ENCODE measurements at regions not wholly inside any gene's neighbourhood (a gene's known extent, or its start where the extent isn't known, plus 50 kb on each side); places are given as distances from the start of the nearest gene placed in this dataset.
"Not testable (repeated sequence)": the region's sequence is repeated elsewhere in the genome, so short reads cannot be mapped to it uniquely, and the experiment has no call there.

DNA sequence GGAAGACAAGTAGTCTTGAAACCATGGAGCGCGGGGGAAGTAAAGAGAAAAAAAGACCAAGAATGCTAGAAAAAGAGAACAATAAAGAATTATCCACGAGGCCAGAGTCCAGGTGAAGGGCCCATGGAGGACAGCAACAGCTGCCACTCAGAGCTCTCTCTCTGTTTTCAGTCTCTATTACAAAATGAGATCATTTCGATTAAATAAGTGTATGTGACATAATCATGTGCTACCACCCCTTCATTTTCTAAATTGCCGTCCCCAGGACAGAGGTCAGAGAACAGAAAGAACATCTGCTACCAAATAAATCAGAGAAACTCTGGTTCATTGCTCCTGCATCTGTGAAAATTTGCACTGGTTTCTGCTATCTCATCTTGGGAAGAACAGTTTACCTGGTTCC lies 838.7 kb downstream of the RNF144A start:
- Histone ChIP-seq H3K27me3 (no peaks in the 10 kb centered on the region), H3K4me1 (no peaks in the 10 kb centered on the region), H3K9me3 (peaks cover 0 to 38% (median 23%) of the 10 kb centered on the region in 4 donors), H3K36me3 (no peaks in the 10 kb centered on the region), H3K4me3 (no peak overlapping the region), H3K27ac (no peak overlapping the region)
- DNase-seq = no peak
- 81 to 89% (median 88%) methylated on average over 5 of the region's 5 CpGs for WGBS, 5 donors
- intact Hi-C loops (cut with DNase I; ENCODE audit: low total_unique reads) = no loop called here
- TF ChIP-seq, protein P1, sequence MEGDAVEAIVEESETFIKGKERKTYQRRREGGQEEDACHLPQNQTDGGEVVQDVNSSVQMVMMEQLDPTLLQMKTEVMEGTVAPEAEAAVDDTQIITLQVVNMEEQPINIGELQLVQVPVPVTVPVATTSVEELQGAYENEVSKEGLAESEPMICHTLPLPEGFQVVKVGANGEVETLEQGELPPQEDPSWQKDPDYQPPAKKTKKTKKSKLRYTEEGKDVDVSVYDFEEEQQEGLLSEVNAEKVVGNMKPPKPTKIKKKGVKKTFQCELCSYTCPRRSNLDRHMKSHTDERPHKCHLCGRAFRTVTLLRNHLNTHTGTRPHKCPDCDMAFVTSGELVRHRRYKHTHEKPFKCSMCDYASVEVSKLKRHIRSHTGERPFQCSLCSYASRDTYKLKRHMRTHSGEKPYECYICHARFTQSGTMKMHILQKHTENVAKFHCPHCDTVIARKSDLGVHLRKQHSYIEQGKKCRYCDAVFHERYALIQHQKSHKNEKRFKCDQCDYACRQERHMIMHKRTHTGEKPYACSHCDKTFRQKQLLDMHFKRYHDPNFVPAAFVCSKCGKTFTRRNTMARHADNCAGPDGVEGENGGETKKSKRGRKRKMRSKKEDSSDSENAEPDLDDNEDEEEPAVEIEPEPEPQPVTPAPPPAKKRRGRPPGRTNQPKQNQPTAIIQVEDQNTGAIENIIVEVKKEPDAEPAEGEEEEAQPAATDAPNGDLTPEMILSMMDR (IDR thresholded peaks at IDR 0.05) = no peak
- TF ChIP-seq POLR2AphosphoS5 (IDR thresholded peaks at IDR 0.05) (no peak), POLR2A (IDR thresholded peaks at IDR 0.05) (no peak), EP300 (IDR thresholded peaks at IDR 0.05) (no peak)

DNA sequence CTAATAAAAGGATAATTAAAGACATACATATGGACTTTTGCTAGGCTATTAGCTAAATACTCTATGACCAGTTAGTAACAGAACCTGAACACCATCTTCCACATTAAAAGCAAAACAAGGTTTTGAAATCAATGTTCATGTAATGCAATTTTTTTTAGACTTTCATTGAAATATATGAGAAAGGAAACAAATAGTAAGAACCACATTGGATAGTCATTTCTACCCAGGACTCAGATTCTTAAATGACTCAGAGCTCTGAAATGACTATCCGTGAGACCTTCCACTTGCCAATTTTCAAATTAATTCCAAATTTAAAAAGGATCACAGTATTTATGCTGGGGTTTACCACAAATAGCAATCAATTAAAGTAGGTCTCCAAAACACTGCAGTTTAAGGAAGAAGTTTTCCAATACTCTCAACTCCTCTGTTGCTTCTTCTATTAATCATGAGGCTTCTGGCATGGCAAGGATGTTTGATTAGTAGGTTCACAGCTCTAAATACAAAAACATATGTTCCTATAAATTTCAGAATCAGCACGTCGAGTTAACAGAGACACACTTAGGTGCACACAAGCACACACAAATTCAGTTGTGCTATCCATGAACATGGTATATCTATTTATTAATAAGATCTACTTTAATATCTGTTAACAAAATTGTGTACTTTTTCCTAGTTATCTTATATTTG lies 841.0 kb downstream of the RNF144A start:
- no peaks in the 10 kb centered on the region for H3K36me3 ChIP-seq
- DNase-seq = no peak
- no peaks in the 10 kb centered on the region for H3K4me1 ChIP-seq
- H3K27me3 ChIP-seq = no peaks in the 10 kb centered on the region
- intact Hi-C loops (cut with DNase I; ENCODE audit: low total_unique reads) = no loop called here
- H3K27ac ChIP-seq = no peak overlapping the region
- no peak for TF ChIP-seq POLR2AphosphoS5 (IDR thresholded peaks at IDR 0.05)
- TF ChIP-seq POLR2A (IDR thresholded peaks at IDR 0.05) = no peak
- TF ChIP-seq EP300 (IDR thresholded peaks at IDR 0.05) = no peak
- TF ChIP-seq, protein P1 (IDR thresholded peaks at IDR 0.05) = no peak
- 80 to 94% (median 87%) methylated on average over 3 of the region's 3 CpGs for WGBS, 5 donors
- no peak overlapping the region for H3K4me3 ChIP-seq
- peaks cover 0 to 44% (median 29%) of the 10 kb centered on the region in 4 donors for H3K9me3 ChIP-seq

GRCh38 chr2:7759898-7760297 lies 842.7 kb downstream of the RNF144A start:
- no peak overlapping the region for H3K27ac ChIP-seq
- intact Hi-C loops (cut with DNase I; ENCODE audit: low total_unique reads) = no loop called here
- H3K4me1 ChIP-seq = no peaks in the 10 kb centered on the region
- WGBS, 5 donors = 77 to 89% (median 86%) methylated on average over 3 of the region's 3 CpGs
- H3K36me3 ChIP-seq = no peaks in the 10 kb centered on the region
- no peak for DNase-seq
- no peaks in the 10 kb centered on the region for H3K27me3 ChIP-seq
- TF ChIP-seq, protein P1 (IDR thresholded peaks at IDR 0.05) = no peak
- TF ChIP-seq POLR2AphosphoS5 (IDR thresholded peaks at IDR 0.05) (no peak), POLR2A (IDR thresholded peaks at IDR 0.05) (no peak), EP300 (IDR thresholded peaks at IDR 0.05) (no peak)
- H3K4me3 ChIP-seq = no peak overlapping the region
- peaks cover 3 to 42% (median 26%) of the 10 kb centered on the region in 4 donors for H3K9me3 ChIP-seq

DNA sequence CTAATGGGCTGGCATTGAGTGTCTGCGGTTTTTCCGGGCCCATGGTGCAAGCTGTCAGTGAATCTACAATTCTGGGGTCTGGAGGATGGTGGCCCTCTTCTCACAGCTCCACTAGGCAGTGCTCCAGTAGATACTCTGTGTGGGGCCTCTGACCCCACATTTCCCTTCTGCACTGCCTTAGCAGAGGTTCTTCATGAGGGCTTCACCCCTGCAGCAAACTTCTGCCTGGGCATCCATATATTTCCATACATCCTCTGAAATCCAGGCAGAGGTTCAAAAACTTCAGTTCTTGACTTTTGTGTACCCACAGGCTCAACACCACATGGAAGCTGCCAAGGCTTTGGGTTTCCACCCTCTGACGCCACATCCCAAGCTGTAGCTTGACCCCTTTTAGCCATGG lies 846.2 kb downstream of the RNF144A start:
- intact Hi-C loops (cut with DNase I; ENCODE audit: low total_unique reads); H3K27ac ChIP-seq; DNase-seq; H3K36me3 ChIP-seq; H3K27me3 ChIP-seq; H3K4me3 ChIP-seq; H3K4me1 ChIP-seq: not testable (repeated sequence)
- H3K9me3 ChIP-seq = peaks cover 3 to 24% (median 22%) of the 10 kb centered on the region in 4 donors
- WGBS, 5 donors = 89 to 100% (median 100%) methylated on average over 3 of the region's 3 CpGs

- Histone ChIP-seq H3K27me3 (no peaks in the 10 kb centered on the region), H3K9me3 (peaks cover 3 to 23% (median 18%) of the 10 kb centered on the region in 4 donors), H3K27ac (no peak overlapping the region), H3K4me3 (no peak overlapping the region), H3K36me3 (no peaks in the 10 kb centered on the region), H3K4me1 (no peaks in the 10 kb centered on the region)
- intact Hi-C loops (cut with DNase I; ENCODE audit: low total_unique reads) = no loop called here
- TF ChIP-seq POLR2AphosphoS5 (IDR thresholded peaks at IDR 0.05) = no peak
- TF ChIP-seq, protein P1 (IDR thresholded peaks at IDR 0.05) = no peak
- TF ChIP-seq POLR2A (IDR thresholded peaks at IDR 0.05) = no peak
- TF ChIP-seq EP300 (IDR thresholded peaks at IDR 0.05) = no peak
- DNase-seq = no peak
- 40 to 92% (median 85%) methylated on average over 1 of the region's 1 CpG for WGBS, 5 donors
Observed at GRCh38 chr2:7765236-7765635, 848.0 kb downstream of the RNF144A start.
